Ishikawa (cell line): ENCODE measurements at regions not wholly inside any gene's neighbourhood (a gene's known extent, or its start where the extent isn't known, plus 50 kb on each side); places are given as distances from the start of the nearest gene placed in this dataset.

Experiments
- CEBPB ChIP-seq: IDR thresholded peaks from 2 replicates; pipeline ENCODE4 v1.6.1; 2012
- CREB1 ChIP-seq: IDR thresholded peaks from 2 replicates; pipeline ENCODE4 v1.6.1; 2012; ENCODE audit warnings: low read depth
- EGR1 ChIP-seq: IDR thresholded peaks from 2 replicates; pipeline ENCODE4 v1.6.1; 2012
- EP300 ChIP-seq: IDR thresholded peaks from 2 replicates; pipeline ENCODE4 v1.6.1; 2012; ENCODE audit warnings: borderline replicate concordance
- FOXM1 ChIP-seq: IDR thresholded peaks from 2 replicates; pipeline ENCODE4 v1.6.1; 2012; ENCODE audit warnings: low read depth, borderline replicate concordance
- MAX ChIP-seq: IDR thresholded peaks from 2 replicates; pipeline ENCODE4 v1.6.1; 2012
- NFIC ChIP-seq: IDR thresholded peaks from 2 replicates; pipeline ENCODE4 v1.6.1; 2012
- RAD21 ChIP-seq: IDR thresholded peaks from 2 replicates; pipeline ENCODE4 v1.6.1; 2012; ENCODE audit warnings: low read depth
- TAF1 ChIP-seq: IDR thresholded peaks from 2 replicates; pipeline ENCODE4 v1.6.1; 2012; ENCODE audit warnings: low read depth, mild to moderate bottlenecking
- TCF12 ChIP-seq: IDR thresholded peaks from 2 replicates; pipeline ENCODE4 v1.6.1; 2012; ENCODE audit warnings: low read depth
- TEAD4 ChIP-seq: IDR thresholded peaks from 2 replicates; pipeline ENCODE4 v1.6.1; 2012
- USF1 ChIP-seq: IDR thresholded peaks from 2 replicates; pipeline ENCODE4 v1.6.1; 2012
- YY1 ChIP-seq: IDR thresholded peaks from 2 replicates; pipeline ENCODE4 v1.6.1; 2012; ENCODE audit warnings: low read depth
- ZBTB7A ChIP-seq: IDR thresholded peaks from 2 replicates; pipeline ENCODE4 v1.6.1; 2012; ENCODE audit warnings: low read depth
- TF ChIP-seq, protein P1 (sequence below): IDR thresholded peaks from 2 replicates; pipeline ENCODE4 v1.6.1; 2012; ENCODE audit warnings: low read depth, mild to moderate bottlenecking

- TF ChIP-seq RAD21: no peak
- no peak for TF ChIP-seq MAX
- TF ChIP-seq FOXM1: no peak
- TF ChIP-seq CEBPB: no peak
- no peak for TF ChIP-seq ZBTB7A
- no peak for TF ChIP-seq USF1
- no peak for TF ChIP-seq CREB1
- no peak for TF ChIP-seq EGR1
- TF ChIP-seq, protein P1, sequence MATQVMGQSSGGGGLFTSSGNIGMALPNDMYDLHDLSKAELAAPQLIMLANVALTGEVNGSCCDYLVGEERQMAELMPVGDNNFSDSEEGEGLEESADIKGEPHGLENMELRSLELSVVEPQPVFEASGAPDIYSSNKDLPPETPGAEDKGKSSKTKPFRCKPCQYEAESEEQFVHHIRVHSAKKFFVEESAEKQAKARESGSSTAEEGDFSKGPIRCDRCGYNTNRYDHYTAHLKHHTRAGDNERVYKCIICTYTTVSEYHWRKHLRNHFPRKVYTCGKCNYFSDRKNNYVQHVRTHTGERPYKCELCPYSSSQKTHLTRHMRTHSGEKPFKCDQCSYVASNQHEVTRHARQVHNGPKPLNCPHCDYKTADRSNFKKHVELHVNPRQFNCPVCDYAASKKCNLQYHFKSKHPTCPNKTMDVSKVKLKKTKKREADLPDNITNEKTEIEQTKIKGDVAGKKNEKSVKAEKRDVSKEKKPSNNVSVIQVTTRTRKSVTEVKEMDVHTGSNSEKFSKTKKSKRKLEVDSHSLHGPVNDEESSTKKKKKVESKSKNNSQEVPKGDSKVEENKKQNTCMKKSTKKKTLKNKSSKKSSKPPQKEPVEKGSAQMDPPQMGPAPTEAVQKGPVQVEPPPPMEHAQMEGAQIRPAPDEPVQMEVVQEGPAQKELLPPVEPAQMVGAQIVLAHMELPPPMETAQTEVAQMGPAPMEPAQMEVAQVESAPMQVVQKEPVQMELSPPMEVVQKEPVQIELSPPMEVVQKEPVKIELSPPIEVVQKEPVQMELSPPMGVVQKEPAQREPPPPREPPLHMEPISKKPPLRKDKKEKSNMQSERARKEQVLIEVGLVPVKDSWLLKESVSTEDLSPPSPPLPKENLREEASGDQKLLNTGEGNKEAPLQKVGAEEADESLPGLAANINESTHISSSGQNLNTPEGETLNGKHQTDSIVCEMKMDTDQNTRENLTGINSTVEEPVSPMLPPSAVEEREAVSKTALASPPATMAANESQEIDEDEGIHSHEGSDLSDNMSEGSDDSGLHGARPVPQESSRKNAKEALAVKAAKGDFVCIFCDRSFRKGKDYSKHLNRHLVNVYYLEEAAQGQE: no peak
- no peak for TF ChIP-seq TAF1
- no peak for TF ChIP-seq EP300
These were observed 319.2 kb upstream of the SPAG17 start for GRCh38 chr1:118504221-118504644.

DNA sequence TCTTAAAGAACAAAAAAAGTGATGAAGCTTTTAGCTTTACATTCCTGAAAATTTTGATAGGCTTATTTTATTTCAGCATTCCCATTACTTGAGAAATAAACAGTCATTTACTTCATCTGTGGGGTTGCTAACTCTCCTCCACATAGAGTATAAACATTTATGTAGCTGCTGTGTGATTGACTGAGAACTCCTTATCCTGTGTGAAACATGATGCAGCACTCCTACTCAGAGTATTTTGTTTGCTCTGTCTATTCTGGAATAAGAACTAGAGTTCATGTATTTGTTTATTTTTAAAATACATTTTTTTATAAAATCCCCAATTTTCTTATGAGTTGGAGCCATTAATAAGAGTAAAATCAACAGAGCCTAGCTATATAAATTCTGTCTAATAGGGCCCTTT, 318.7 kb upstream of the SPAG17 start:
- no peak for TF ChIP-seq TCF12

GRCh38 chr1:118494998-118495397, 310.0 kb upstream of the SPAG17 start:
- TF ChIP-seq ZBTB7A (no peak), FOXM1 (no peak), TCF12 (no peak), MAX (no peak), YY1 (no peak), TEAD4 (no peak), EGR1 (no peak), USF1 (no peak), CREB1 (no peak), CEBPB (no peak), NFIC (no peak), TAF1 (no peak), EP300 (no peak), RAD21 (no peak)
- TF ChIP-seq, protein P1: no peak

DNA sequence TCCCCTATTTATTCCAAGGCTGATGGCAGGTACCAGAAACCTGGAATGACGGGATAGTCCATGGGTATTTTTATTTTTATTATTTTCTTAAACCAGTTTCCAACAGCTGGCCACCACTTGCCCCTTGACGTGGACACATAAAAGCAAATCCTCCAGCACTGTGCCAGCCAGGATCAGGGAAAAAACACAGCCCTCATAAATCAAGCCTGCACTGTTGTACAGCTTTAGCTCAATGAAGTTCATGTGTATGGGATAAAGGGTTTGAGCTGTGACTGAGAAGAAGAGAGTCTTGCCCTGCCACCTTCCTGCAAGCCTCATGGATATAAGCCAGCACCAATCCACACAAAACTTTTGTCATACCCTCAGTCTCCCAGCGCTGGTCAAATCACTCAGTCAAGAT, 303.8 kb upstream of the SPAG17 start:
- no peak for TF ChIP-seq TEAD4
- TF ChIP-seq USF1: no peak

- TF ChIP-seq MAX (no peak), CEBPB (no peak), ZBTB7A (no peak), NFIC (no peak), YY1 (no peak), FOXM1 (no peak), EP300 (no peak)
These were observed 302.9 kb upstream of the SPAG17 start for GRCh38 chr1:118487932-118488331.

- TF ChIP-seq NFIC: no peak
- no peak for TF ChIP-seq ZBTB7A
- TF ChIP-seq RAD21: no peak
- no peak for TF ChIP-seq YY1
- TF ChIP-seq FOXM1: no peak
- no peak for TF ChIP-seq CREB1
- no peak for TF ChIP-seq TAF1
- TF ChIP-seq, protein P1: no peak
- no peak for TF ChIP-seq USF1
- TF ChIP-seq EP300: no peak
- TF ChIP-seq EGR1: no peak
- TF ChIP-seq TEAD4: no peak
- no peak for TF ChIP-seq CEBPB
- no peak for TF ChIP-seq TCF12
- no peak for TF ChIP-seq MAX
These were observed 302.1 kb upstream of the SPAG17 start for GRCh38 chr1:118487091-118487490.
